Naive B cell (primary cell): ENCODE measurements at regions not wholly inside any gene's neighbourhood (a gene's known extent, or its start where the extent isn't known, plus 50 kb on each side); places are given as distances from the start of the nearest gene placed in this dataset.

ENCODE experiments used
- ATAC-seq, 2 donors: fragments of 150-1000 bp; cut with Tn5 transposase; 2 replicates each; pipeline ENCODE4 v1.10.0; 2021; ENCODE audit warnings: low read depth in 2 of 2, mild to moderate bottlenecking in 2 of 2, moderate library complexity in 2 of 2
- DNase-seq: peaks from one replicate; pipeline ENCODE4 v3.0.0; 2022
- H3K27ac Mint-ChIP-seq, 6 donors: one replicate each; pipeline ENCODE4 v1.8.0; 2020 to 2022; ENCODE audit warnings: mild to moderate bottlenecking in 6 of 6, mixed read lengths in 6 of 6, moderate library complexity in 5 of 6, inconsistent platforms in 2 of 6
- H3K27me3 Mint-ChIP-seq, 3 donors: one replicate each; pipeline ENCODE4 v1.8.0; 2021 to 2022; ENCODE audit warnings: mixed read lengths in 3 of 3, mild to moderate bottlenecking in 1 of 3
- H3K36me3 Mint-ChIP-seq, 2 donors: one replicate each; pipeline ENCODE4 v1.8.0; 2020 to 2022; ENCODE audit warnings: mixed read lengths in 2 of 2, inconsistent platforms in 1 of 2, mild to moderate bottlenecking in 1 of 2
- H3K4me1 Mint-ChIP-seq, 3 donors: one replicate each; pipeline ENCODE4 v1.8.0; 2020 to 2022; ENCODE audit warnings: mixed read lengths in 3 of 3, inconsistent platforms in 1 of 3, mild to moderate bottlenecking in 1 of 3, moderate library complexity in 1 of 3
- H3K4me3 Mint-ChIP-seq, 8 donors: one replicate each; pipeline ENCODE4 v1.8.0; 2020 to 2022; ENCODE audit warnings: mild to moderate bottlenecking in 8 of 8, mixed read lengths in 8 of 8, moderate library complexity in 8 of 8, inconsistent platforms in 2 of 8
- H3K9me3 Mint-ChIP-seq, 7 donors: one replicate each; pipeline ENCODE4 v1.8.0; 2020 to 2022; ENCODE audit warnings: mixed read lengths in 7 of 7, mild to moderate bottlenecking in 5 of 7, inconsistent platforms in 2 of 7, moderate library complexity in 1 of 7

DNA sequence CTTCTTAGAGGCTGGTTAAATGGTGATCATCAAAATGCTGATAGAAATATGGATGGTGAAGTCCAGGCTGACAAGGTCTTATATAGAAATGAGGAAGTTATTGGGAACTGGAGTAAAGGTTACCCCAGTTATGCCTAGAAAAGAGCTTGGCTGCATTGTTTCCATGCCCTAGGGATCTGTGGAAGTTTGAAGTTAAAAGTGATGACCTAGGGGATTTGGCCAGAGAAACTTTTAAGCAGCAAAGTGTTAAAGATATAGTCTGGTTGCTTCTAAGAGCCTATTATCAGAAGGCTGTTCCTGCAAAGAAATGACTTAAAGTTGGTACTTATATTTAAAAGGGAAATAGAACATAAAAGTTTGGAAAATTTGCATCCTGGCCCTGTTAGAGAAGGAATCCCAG is 200.3 kb downstream of the ICE1 start:
- H3K36me3 Mint-ChIP-seq, result peaks cover 0 to 25% of the 10 kb centered on the region in 2 donors
- H3K9me3 Mint-ChIP-seq, result peaks cover 19 to 72% (median 34%) of the 10 kb centered on the region in 7 donors
- no peak for ATAC-seq
- no peak overlapping the region for H3K27ac Mint-ChIP-seq
- DNase-seq, result no peak
- H3K4me3 Mint-ChIP-seq, result no peak overlapping the region
- H3K27me3 Mint-ChIP-seq, result peaks cover 0 to 9% (median 0%) of the 10 kb centered on the region in 3 donors
- H3K4me1 Mint-ChIP-seq, result no peaks in the 10 kb centered on the region

GRCh38 chr5:5619546-5619945 is 197.1 kb downstream of the ICE1 start:
- H3K27ac Mint-ChIP-seq, result no peak overlapping the region
- H3K36me3 Mint-ChIP-seq, result peaks cover 0 to 21% of the 10 kb centered on the region in 2 donors
- H3K4me1 Mint-ChIP-seq, result no peaks in the 10 kb centered on the region
- DNase-seq, result no peak
- H3K27me3 Mint-ChIP-seq, result peaks cover 0 to 8% (median 5%) of the 10 kb centered on the region in 3 donors
- H3K4me3 Mint-ChIP-seq, result no peak overlapping the region
- ATAC-seq, result no peak
- peaks cover 14 to 45% (median 23%) of the 10 kb centered on the region in 7 donors for H3K9me3 Mint-ChIP-seq

- Mint-ChIP-seq H3K4me3 (no peak overlapping the region), H3K9me3 (peaks cover 0 to 19% (median 8%) of the 10 kb centered on the region in 7 donors)
- no peak for ATAC-seq
Observed at GRCh38 chr5:5617024-5617423, 194.5 kb downstream of the ICE1 start.

DNA sequence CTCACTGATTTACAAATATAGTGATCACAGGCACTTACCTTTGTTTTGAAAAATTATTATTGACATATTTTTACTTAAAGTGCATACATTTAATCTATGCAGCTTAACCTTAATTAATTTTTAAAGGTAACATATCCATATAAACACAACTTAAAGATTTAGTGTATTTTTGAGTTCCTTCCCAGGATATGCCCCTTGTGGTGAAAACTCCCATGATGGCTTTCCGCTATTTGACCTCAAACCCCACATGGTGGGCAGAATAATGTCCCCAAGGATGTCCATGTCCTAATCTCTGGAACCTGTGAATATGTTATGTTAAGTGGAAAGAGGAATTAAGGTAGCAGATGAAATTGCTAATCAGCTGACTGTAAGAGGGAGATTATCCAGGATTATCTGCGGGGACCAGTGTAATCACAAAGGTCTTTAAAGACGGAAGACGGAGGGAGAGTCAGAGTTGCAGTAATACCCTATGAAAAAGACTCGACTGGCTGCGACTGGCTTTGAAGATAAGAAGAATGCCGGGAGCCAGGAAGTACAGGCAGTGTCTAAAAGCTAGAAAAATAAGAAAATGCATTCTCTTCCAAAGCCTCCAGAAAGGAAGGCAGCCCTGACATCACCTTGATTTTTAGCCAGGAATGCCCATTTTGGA is 193.9 kb downstream of the ICE1 start:
- Mint-ChIP-seq H3K4me1 (no peaks in the 10 kb centered on the region), H3K9me3 (peaks cover 0 to 13% (median 3%) of the 10 kb centered on the region in 7 donors), H3K4me3 (no peak overlapping the region), H3K27me3 (peaks cover 0 to 8% (median 5%) of the 10 kb centered on the region in 3 donors), H3K36me3 (no peaks in the 10 kb centered on the region), H3K27ac (peak overlapping the region in 1 of 6 donors; percentile 5)
- no peak for ATAC-seq
- no peak for DNase-seq

More at GRCh38 chr5:5617024-5617423, 194.5 kb downstream of the ICE1 start:
- H3K27ac Mint-ChIP-seq, result no peak overlapping the region
- H3K4me1 Mint-ChIP-seq, result no peaks in the 10 kb centered on the region
- no peaks in the 10 kb centered on the region for H3K36me3 Mint-ChIP-seq
- no peak for DNase-seq
- H3K27me3 Mint-ChIP-seq, result peaks cover 0 to 8% (median 5%) of the 10 kb centered on the region in 3 donors

GRCh38 chr5:5615569-5615968 is 193.1 kb downstream of the ICE1 start:
- H3K27me3 Mint-ChIP-seq, result peaks cover 0 to 8% (median 5%) of the 10 kb centered on the region in 3 donors
- ATAC-seq (no peak), DNase-seq (no peak)
- no peaks in the 10 kb centered on the region for H3K4me1 Mint-ChIP-seq
- no peaks in the 10 kb centered on the region for H3K36me3 Mint-ChIP-seq
- H3K9me3 Mint-ChIP-seq, result peaks cover 0 to 8% (median 3%) of the 10 kb centered on the region in 7 donors
- H3K27ac Mint-ChIP-seq, result no peak overlapping the region
- no peak overlapping the region for H3K4me3 Mint-ChIP-seq

GRCh38 chr5:5613261-5613990 is 190.9 kb downstream of the ICE1 start:
- DNase-seq, result no peak
- no peaks in the 10 kb centered on the region for H3K4me1 Mint-ChIP-seq
- ATAC-seq, result no peak
- H3K36me3 Mint-ChIP-seq, result no peaks in the 10 kb centered on the region
- H3K27ac Mint-ChIP-seq, result no peak overlapping the region
- H3K27me3 Mint-ChIP-seq, result peaks cover 0 to 8% (median 5%) of the 10 kb centered on the region in 3 donors
- H3K9me3 Mint-ChIP-seq, result peaks cover 0 to 5% (median 0%) of the 10 kb centered on the region in 7 donors
- H3K4me3 Mint-ChIP-seq, result no peak overlapping the region

- ATAC-seq, result no peak
- Mint-ChIP-seq H3K27me3 (peaks cover 0 to 8% (median 5%) of the 10 kb centered on the region in 3 donors), H3K27ac (no peak overlapping the region), H3K4me1 (no peaks in the 10 kb centered on the region), H3K36me3 (no peaks in the 10 kb centered on the region), H3K4me3 (no peak overlapping the region), H3K9me3 (peaks cover 0 to 5% (median 0%) of the 10 kb centered on the region in 7 donors)
- DNase-seq, result no peak
Observed at GRCh38 chr5:5612096-5612495, 189.6 kb downstream of the ICE1 start.

DNA sequence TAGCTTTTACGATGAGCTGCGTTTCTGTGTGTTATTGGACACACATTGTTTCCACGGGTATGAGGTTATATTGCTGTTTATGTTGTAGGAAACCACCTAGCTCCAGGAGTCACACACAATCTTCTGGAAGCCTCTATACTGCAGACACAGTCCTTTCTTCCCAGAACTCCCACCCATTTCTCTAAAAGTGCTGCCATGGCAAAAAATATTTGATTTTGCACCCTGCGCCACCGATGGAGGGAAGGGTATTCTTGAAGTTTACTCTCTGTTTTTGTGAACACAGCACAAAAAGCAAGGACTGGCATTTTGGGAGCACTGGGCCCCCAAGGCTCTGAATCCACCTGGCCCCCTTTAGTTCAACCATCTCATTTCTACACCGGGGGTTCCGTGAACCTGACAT is 187.5 kb downstream of the ICE1 start:
- Mint-ChIP-seq H3K36me3 (no peaks in the 10 kb centered on the region), H3K4me1 (no peaks in the 10 kb centered on the region), H3K9me3 (peaks cover 0 to 5% (median 2%) of the 10 kb centered on the region in 7 donors), H3K4me3 (no peak overlapping the region), H3K27me3 (no peaks in the 10 kb centered on the region), H3K27ac (no peak overlapping the region)
- DNase-seq (no peak), ATAC-seq (no peak)

GRCh38 chr5:5605170-5605764 is 182.8 kb downstream of the ICE1 start:
- ATAC-seq (no peak), DNase-seq (no peak)
- Mint-ChIP-seq H3K27ac (no peak overlapping the region), H3K27me3 (no peaks in the 10 kb centered on the region), H3K36me3 (no peaks in the 10 kb centered on the region), H3K9me3 (peaks cover 0 to 6% (median 2%) of the 10 kb centered on the region in 7 donors), H3K4me1 (no peaks in the 10 kb centered on the region), H3K4me3 (no peak overlapping the region)

DNA sequence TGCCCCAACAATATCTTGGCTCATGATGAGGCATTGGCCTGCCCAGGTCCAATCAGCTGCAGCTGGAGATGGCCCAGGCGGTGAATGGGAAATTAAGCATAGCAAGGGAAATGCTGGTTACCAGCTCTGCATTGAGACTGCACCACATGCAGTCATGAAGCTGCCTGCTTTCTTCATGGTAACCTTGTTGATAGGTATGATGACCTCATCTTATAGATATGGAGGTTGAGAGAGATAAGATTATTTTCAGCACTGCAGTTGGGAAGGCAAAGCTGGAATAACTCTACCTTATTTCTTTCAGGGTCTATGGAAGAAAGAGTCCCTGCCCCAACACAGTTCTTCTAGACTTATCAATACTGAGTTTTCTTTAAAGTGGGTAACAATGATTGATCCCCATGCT is 180.1 kb downstream of the ICE1 start:
- no peak for ATAC-seq
- Mint-ChIP-seq H3K9me3 (peaks cover 0 to 11% (median 3%) of the 10 kb centered on the region in 7 donors), H3K27me3 (no peaks in the 10 kb centered on the region), H3K4me1 (no peaks in the 10 kb centered on the region), H3K27ac (no peak overlapping the region), H3K4me3 (no peak overlapping the region), H3K36me3 (no peaks in the 10 kb centered on the region)
- no peak for DNase-seq

DNA sequence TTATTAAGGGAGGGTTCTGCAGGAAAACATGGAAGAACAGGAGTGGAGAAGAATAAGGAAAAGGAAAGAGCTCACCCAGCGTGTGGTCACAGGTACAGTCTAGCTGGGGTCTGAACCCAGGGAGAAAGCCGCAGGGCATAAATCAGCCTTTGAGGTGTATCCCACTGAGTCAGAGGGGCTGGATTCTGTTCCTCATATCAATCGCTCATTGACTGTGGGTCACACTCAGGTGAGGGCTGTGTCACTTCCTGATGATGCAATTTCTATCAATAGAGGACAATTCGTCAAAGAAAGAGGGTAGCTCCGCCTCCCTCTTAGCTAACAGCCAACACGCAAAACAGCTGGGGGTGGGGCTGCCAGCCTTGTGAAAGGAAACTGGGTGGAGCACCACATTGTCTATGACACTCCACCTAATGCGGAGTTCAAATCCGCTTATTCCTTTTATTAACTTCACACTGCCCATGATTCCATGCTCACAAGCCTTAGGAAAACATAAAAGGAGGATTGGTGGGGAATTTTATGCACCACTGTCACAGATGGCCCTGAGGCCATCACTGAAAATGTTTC is 176.2 kb downstream of the ICE1 start:
- Mint-ChIP-seq H3K4me3 (no peak overlapping the region), H3K27me3 (no peaks in the 10 kb centered on the region), H3K4me1 (no peaks in the 10 kb centered on the region), H3K36me3 (no peaks in the 10 kb centered on the region), H3K27ac (no peak overlapping the region), H3K9me3 (peaks cover 0 to 11% (median 4%) of the 10 kb centered on the region in 7 donors)
- ATAC-seq (no peak), DNase-seq (no peak)

GRCh38 chr5:5593391-5593790 is 170.9 kb downstream of the ICE1 start:
- Mint-ChIP-seq H3K4me1 (no peaks in the 10 kb centered on the region), H3K9me3 (peaks cover 0 to 6% (median 4%) of the 10 kb centered on the region in 7 donors), H3K4me3 (no peak overlapping the region), H3K27me3 (peaks cover 0 to 6% (median 0%) of the 10 kb centered on the region in 3 donors), H3K36me3 (no peaks in the 10 kb centered on the region), H3K27ac (no peak overlapping the region)
- ATAC-seq (no peak), DNase-seq (no peak)

- Mint-ChIP-seq H3K36me3 (no peaks in the 10 kb centered on the region), H3K4me1 (no peaks in the 10 kb centered on the region), H3K27ac (no peak overlapping the region), H3K9me3 (peaks cover 0 to 5% (median 4%) of the 10 kb centered on the region in 7 donors), H3K27me3 (peaks cover 0 to 6% (median 3%) of the 10 kb centered on the region in 3 donors), H3K4me3 (no peak overlapping the region)
- ATAC-seq (no peak), DNase-seq (no peak)
Observed at GRCh38 chr5:5592541-5592940, 170.1 kb downstream of the ICE1 start.
